NCI-H510A (cell line): ENCODE measurements at regions not wholly inside any gene's neighbourhood (a gene's known extent, or its start where the extent isn't known, plus 50 kb on each side); places are given as distances from the start of the nearest gene placed in this dataset.
"Not testable (repeated sequence)": the region's sequence is repeated elsewhere in the genome, so short reads cannot be mapped to it uniquely, and the experiment has no call there.

Experiments
- DNase-seq: peaks from one replicate; lab custom pipeline; 2025; lab: John Stamatoyannopoulos, UW

- no peak for DNase-seq
Observed at GRCh38 chr12:86945685-86946196, 689.5 kb upstream of the MGAT4C start.

GRCh38 chr12:86944197-86944819, 688.1 kb upstream of the MGAT4C start:
- DNase-seq: not testable (repeated sequence)

- no peak for DNase-seq
Observed at GRCh38 chr12:86931714-86932113, 675.5 kb upstream of the MGAT4C start.

- DNase-seq: no peak
Observed at GRCh38 chr12:86929962-86930361, 673.8 kb upstream of the MGAT4C start.

- DNase-seq: no peak
Observed at GRCh38 chr12:86917121-86917520, 660.9 kb upstream of the MGAT4C start.

- DNase-seq: no peak
Observed at GRCh38 chr12:86914721-86915120, 658.5 kb upstream of the MGAT4C start.

GRCh38 chr12:86911973-86912372, 655.8 kb upstream of the MGAT4C start:
- DNase-seq: no peak

- DNase-seq: no peak
Observed at GRCh38 chr12:86903159-86903558, 647.0 kb upstream of the MGAT4C start.

GRCh38 chr12:86860776-86861175, 604.6 kb upstream of the MGAT4C start:
- no peak for DNase-seq

GRCh38 chr12:86852451-86852850, 596.3 kb upstream of the MGAT4C start:
- no peak for DNase-seq

GRCh38 chr12:86838711-86839110, 582.5 kb upstream of the MGAT4C start:
- DNase-seq: no peak

- no peak for DNase-seq
Observed at GRCh38 chr12:86838260-86838659, 582.1 kb upstream of the MGAT4C start.

- DNase-seq: no peak
Observed at GRCh38 chr12:86837246-86837645, 581.1 kb upstream of the MGAT4C start.

GRCh38 chr12:86834217-86834616, 578.0 kb upstream of the MGAT4C start:
- no peak for DNase-seq

- no peak for DNase-seq
Observed at GRCh38 chr12:86827409-86827808, 571.2 kb upstream of the MGAT4C start.

GRCh38 chr12:86826051-86826450, 569.9 kb upstream of the MGAT4C start:
- DNase-seq: no peak

GRCh38 chr12:86801439-86801838, 545.2 kb upstream of the MGAT4C start:
- no peak for DNase-seq

- DNase-seq: no peak
Observed at GRCh38 chr12:86799616-86800015, 543.4 kb upstream of the MGAT4C start.

- DNase-seq: no peak
Observed at GRCh38 chr12:86796550-86796949, 540.4 kb upstream of the MGAT4C start.

- DNase-seq: no peak
Observed at GRCh38 chr12:86788661-86789060, 532.5 kb upstream of the MGAT4C start.

GRCh38 chr12:86787419-86787818, 531.2 kb upstream of the MGAT4C start:
- DNase-seq: no peak

GRCh38 chr12:86777325-86777724, 521.1 kb upstream of the MGAT4C start:
- no peak for DNase-seq

- DNase-seq: no peak
Observed at GRCh38 chr12:86774841-86775388, 518.7 kb upstream of the MGAT4C start.

GRCh38 chr12:86772696-86773095, 516.5 kb upstream of the MGAT4C start:
- DNase-seq: no peak
